Smooth muscle cell (in vitro differentiated cells): ENCODE measurements at regions not wholly inside any gene's neighbourhood (a gene's known extent, or its start where the extent isn't known, plus 50 kb on each side); places are given as distances from the start of the nearest gene placed in this dataset.

Experiments
- DNase-seq: peaks from one replicate; lab custom pipeline; 2025; ENCODE audit not compliant: unreplicated experiment; lab: John Stamatoyannopoulos, UW
- H2AFZ ChIP-seq: fragments of 200-600 bp; sonication (generic); 2 replicates; pipeline ENCODE4 v1.6.0; 2016; ENCODE audit warnings: antibody characterized with exemption, low read depth, mild to moderate bottlenecking
- H3F3A ChIP-seq: fragments of 200-600 bp; sonication (generic); 2 replicates; pipeline ENCODE4 v1.6.0; 2017; ENCODE audit warnings: antibody characterized with exemption, low read depth
- H3K27ac ChIP-seq: fragments of 200-600 bp; sonication (generic); 2 replicates; pipeline ENCODE4 v1.5.1; 2016; ENCODE audit warnings: low read depth, mild to moderate bottlenecking
- H3K27me3 ChIP-seq: fragments of 200-600 bp; sonication (generic); 2 replicates; pipeline ENCODE4 v1.6.1; 2016; ENCODE audit warnings: low read depth, mild to moderate bottlenecking
- H3K36me3 ChIP-seq: fragments of 200-600 bp; sonication (generic); 2 replicates; pipeline ENCODE4 v1.5.1; 2016; ENCODE audit warnings: low read depth
- H3K4me1 ChIP-seq: fragments of 200-600 bp; sonication (generic); 2 replicates; pipeline ENCODE4 v1.5.1; 2016; ENCODE audit warnings: low read depth
- H3K4me2 ChIP-seq: fragments of 200-600 bp; sonication (generic); 2 replicates; pipeline ENCODE4 v1.6.0; 2016; ENCODE audit warnings: mild to moderate bottlenecking
- H3K4me3 ChIP-seq: fragments of 200-600 bp; sonication (generic); 2 replicates; pipeline ENCODE4 v1.5.1; 2016; ENCODE audit warnings: mild to moderate bottlenecking
- H3K79me2 ChIP-seq: fragments of 200-600 bp; sonication (generic); 2 replicates; pipeline ENCODE4 v1.6.0; 2016; ENCODE audit warnings: low read depth, mild to moderate bottlenecking
- H3K9ac ChIP-seq: fragments of 200-600 bp; sonication (generic); 2 replicates; pipeline ENCODE4 v1.6.0; 2016; ENCODE audit warnings: low read depth
- H3K9me3 ChIP-seq: fragments of 200-600 bp; sonication (generic); replicated peaks from 2 replicates; pipeline ENCODE4 v1.5.1; 2016; ENCODE audit warnings: low read depth
- H4K20me1 ChIP-seq: fragments of 200-600 bp; sonication (generic); 2 replicates; pipeline ENCODE4 v1.6.0; 2016; ENCODE audit warnings: low read depth
- CTCF ChIP-seq: fragments of 200-600 bp; sonication (generic); IDR thresholded peaks from 2 replicates; pipeline ENCODE4 v1.5.1; 2017; ENCODE audit warnings: borderline replicate concordance, mild to moderate bottlenecking, antibody characterized with exemption; ENCODE audit not compliant: insufficient read depth, poor library complexity, severe bottlenecking
- WGBS: methylation state at CpG from one replicate; pipeline ENCODE4 v1.1.7; 2016; ENCODE audit warnings: low lambda C conversion rate; 5-methylcytosine and 5-hydroxymethylcytosine counted together

GRCh38 chr21:16642353-16642752, 870.5 kb upstream of the CXADR start:
- no peak for TF ChIP-seq CTCF
- no peaks in the 10 kb centered on the region for H3F3A ChIP-seq
- 95% methylated on average over 1 of the region's 1 CpG for WGBS
- no peaks in the 10 kb centered on the region for H3K27me3 ChIP-seq
- no peak overlapping the region for H3K4me2 ChIP-seq
- H3K27ac ChIP-seq = no peak overlapping the region
- no peaks in the 10 kb centered on the region for H3K9me3 ChIP-seq
- no peak overlapping the region for H3K9ac ChIP-seq
- H4K20me1 ChIP-seq = no peaks in the 10 kb centered on the region
- no peak overlapping the region for H3K4me3 ChIP-seq
- H3K36me3 ChIP-seq = no peaks in the 10 kb centered on the region
- H3K4me1 ChIP-seq = no peaks in the 10 kb centered on the region
- H3K79me2 ChIP-seq = no peaks in the 10 kb centered on the region
- DNase-seq = no peak
- no peak overlapping the region for H2AFZ ChIP-seq

- no peaks in the 10 kb centered on the region for H3F3A ChIP-seq
- WGBS = 93% methylated on average over 3 of the region's 3 CpGs
- H3K9me3 ChIP-seq = no peaks in the 10 kb centered on the region
- no peak for DNase-seq
- no peaks in the 10 kb centered on the region for H3K4me1 ChIP-seq
- H3K9ac ChIP-seq = no peak overlapping the region
- H2AFZ ChIP-seq = no peak overlapping the region
- no peak for TF ChIP-seq CTCF
- no peaks in the 10 kb centered on the region for H3K27me3 ChIP-seq
- no peak overlapping the region for H3K4me2 ChIP-seq
- no peaks in the 10 kb centered on the region for H4K20me1 ChIP-seq
- no peak overlapping the region for H3K4me3 ChIP-seq
- no peaks in the 10 kb centered on the region for H3K36me3 ChIP-seq
- H3K27ac ChIP-seq = no peak overlapping the region
- no peaks in the 10 kb centered on the region for H3K79me2 ChIP-seq
These were observed 868.2 kb upstream of the CXADR start for GRCh38 chr21:16644685-16645084.

- no peak for DNase-seq
- TF ChIP-seq CTCF = no peak
- Histone ChIP-seq H3K27me3 (no peaks in the 10 kb centered on the region), H3K4me1 (no peaks in the 10 kb centered on the region), H2AFZ (no peak overlapping the region), H3K36me3 (no peaks in the 10 kb centered on the region), H4K20me1 (no peaks in the 10 kb centered on the region), H3K27ac (no peak overlapping the region), H3K9ac (no peak overlapping the region), H3F3A (no peaks in the 10 kb centered on the region), H3K79me2 (no peaks in the 10 kb centered on the region), H3K4me3 (no peak overlapping the region), H3K9me3 (no peaks in the 10 kb centered on the region), H3K4me2 (no peak overlapping the region)
- WGBS = 92% methylated on average over 7 of the region's 7 CpGs
These were observed 862.0 kb upstream of the CXADR start for GRCh38 chr21:16650714-16651366.

- Histone ChIP-seq H4K20me1 (no peaks in the 10 kb centered on the region), H3K9ac (no peak overlapping the region), H3K4me3 (no peak overlapping the region), H3K27me3 (no peaks in the 10 kb centered on the region), H3K79me2 (no peaks in the 10 kb centered on the region), H3F3A (no peaks in the 10 kb centered on the region), H3K9me3 (no peaks in the 10 kb centered on the region), H3K4me2 (no peak overlapping the region), H3K36me3 (no peaks in the 10 kb centered on the region), H2AFZ (no peak overlapping the region), H3K4me1 (no peaks in the 10 kb centered on the region), H3K27ac (no peak overlapping the region)
- TF ChIP-seq CTCF = no peak
- WGBS = 92% methylated on average over 3 of the region's 3 CpGs
- DNase-seq = no peak
These were observed 860.9 kb upstream of the CXADR start for GRCh38 chr21:16651956-16652355.
